Heart left ventricle (tissue), 16 donors: ENCODE measurements at regions not wholly inside any gene's neighbourhood (a gene's known extent, or its start where the extent isn't known, plus 50 kb on each side); places are given as distances from the start of the nearest gene placed in this dataset.

Source experiments
- ATAC-seq, 4 donors: fragments of 200-7000 bp; cut with Tn5 transposase; one replicate each; pipeline ENCODE4 v1.9.1; 2020 to 2022; ENCODE audit warnings: moderate library complexity in 4 of 4, mild to moderate bottlenecking in 3 of 4, moderate number of reproducible peaks in 1 of 4
- DNase-seq, 5 donors: peaks; one replicate each; pipeline ENCODE4 v3.0.0-alpha.2; 2020
- H3K27ac ChIP-seq, 12 donors: fragments of 200-600 bp; sonication (generic) in 4 of 12; one replicate each; pipeline versions ENCODE4 v1.5.0 to v1.8.0; 2016 to 2022; ENCODE audit warnings: mild to moderate bottlenecking in 2 of 12
- H3K27me3 ChIP-seq, 9 donors: fragments of 200-600 bp; sonication (generic) in 2 of 9; one replicate each; pipeline versions ENCODE4 v1.5.1 to v1.8.0; 2016 to 2022; ENCODE audit warnings: mild to moderate bottlenecking in 3 of 9
- H3K36me3 ChIP-seq, 9 donors: fragments of 200-600 bp; sonication (generic) in 2 of 9; one replicate each; pipeline versions ENCODE4 v1.5.0 to v1.8.0; 2018 to 2022; ENCODE audit warnings: mild to moderate bottlenecking in 2 of 9
- H3K4me1 ChIP-seq, 12 donors: fragments of 200-600 bp; sonication (generic) in 4 of 12; one replicate each; pipeline versions ENCODE4 v1.5.0 to v1.8.0; 2016 to 2022; ENCODE audit warnings: mild to moderate bottlenecking in 3 of 12
- H3K4me3 ChIP-seq, 12 donors: fragments of 200-600 bp; sonication (generic) in 4 of 12; one replicate each; pipeline versions ENCODE4 v1.5.0 to v1.8.0; 2017 to 2022; ENCODE audit warnings: mild to moderate bottlenecking in 9 of 12, moderate library complexity in 4 of 12
- H3K9me3 ChIP-seq, 12 donors: fragments of 200-600 bp; sonication (generic) in 4 of 12; one replicate each; pipeline versions ENCODE4 v1.5.0 to v1.8.0; 2016 to 2022; ENCODE audit warnings: mild to moderate bottlenecking in 1 of 12
- CTCF ChIP-seq, 12 donors: fragments of 200-600 bp; sonication (generic) in 4 of 12; IDR thresholded peaks; one replicate each; pipeline versions ENCODE4 v1.5.0 to v1.8.0; 2018 to 2022; ENCODE audit warnings: antibody characterized with exemption in 12 of 12, mild to moderate bottlenecking in 5 of 12
- POLR2A ChIP-seq, 2 donors: fragments of 450-650 bp; IDR thresholded peaks; one replicate each; pipeline ENCODE4 v1.6.1; 2017; ENCODE audit warnings: antibody characterized with exemption in 2 of 2, mild to moderate bottlenecking in 2 of 2, moderate library complexity in 2 of 2
- WGBS, 4 donors: extraction: QIAGEN DNeasy Blood & Tissue Kit in 2 of 4; methylation state at CpG; one replicate each; pipeline versions ENCODE4 v1.1.5 to v1.1.7; 2013 to 2018; 5-methylcytosine and 5-hydroxymethylcytosine counted together
- intact Hi-C, 10 donors: fragments of 100-400 bp; cut with DNase I; formaldehyde crosslinking; loops; one replicate each; pipeline versions ENCODE4 v1.11.1 to v1.14.2; 2022
- donor health status: ischemic (EF 13 %, LVEDD 7.1; RV severe dilation, severe dysfunction).
- donor health status: healthy with polysubstance abuse.
- donor health status: DM: no; HTN: yes; CAD: no.
- donor health status: DM: no; HTN: no; CAD: no.
- donor health status: ischemic (EF 25% LVEDD 6.9; RV normal size, moderate dysfunction).
- donor health status: ischemic (EF 25% LVEDD 5.7; RV mildly dilated, moderate dysfunction).
- donor health status: healthy.
- donor health status: DM: yes; HTN: yes; CAD: no.
- donor health status: ischemic (EF 35%, LVEDD 5.7; RV mildly dilated, moderate dysfunction).
- donor health status: nonischemic (EF 11% LVEDD 7.7; RV severe dilation, severe dysfunction).
- donor health status: DM: yes; HTN: yes; CAD: no.
- donor health status: PGD.
- donor health status: ischemic (EF 29% LVEDD 5.4; RV normal size, mild dysfunction).
- donor health status: nonischemic (EF 23%, LVEDD 6.1; RV moderate dilation, normal function).

- Histone ChIP-seq H3K27ac (peak overlapping the region; percentile 6 to 83 (median 56)), H3K4me3 (peak overlapping the region; percentile 17 to 64 (median 56)), H3K4me1 (peaks cover 0 to 8% (median 2%) of the 10 kb centered on the region in 12 donors), H3K27me3 (no peaks in the 10 kb centered on the region), H3K36me3 (no peaks in the 10 kb centered on the region), H3K9me3 (no peaks in the 10 kb centered on the region)
- WGBS, 4 donors = 0 to 3% (median 1%) methylated on average over 23 to 35 of the region's 35 CpGs
- DNase-seq (peak; percentile 79 to 92 (median 82)), ATAC-seq (peak; percentile 81 to 95 (median 94))
- intact Hi-C loops = loop anchor here in 2 of 10 donors (5.0 to 10.0 kb wide), 2 partner anchors 90 to 92 kb away; no protein-coding TSS in a partner anchor
- TF ChIP-seq CTCF (IDR thresholded peaks at IDR 0.05) (peak in 3 of 12 donors; percentile 6 to 33 (median 26)), POLR2A (IDR thresholded peaks at IDR 0.05) (no peak)
These were observed 212.1 kb downstream of the GXYLT1 start for GRCh38 chr12:41932470-41932991.

- TF ChIP-seq POLR2A (IDR thresholded peaks at IDR 0.05) = no peak
- no peak for TF ChIP-seq CTCF (IDR thresholded peaks at IDR 0.05)
- DNase-seq (no peak), ATAC-seq (no peak)
- Histone ChIP-seq H3K27ac (peak overlapping the region in 4 of 12 donors; percentile 43 to 70 (median 55)), H3K27me3 (no peaks in the 10 kb centered on the region), H3K4me1 (peaks cover 0 to 8% (median 2%) of the 10 kb centered on the region in 12 donors), H3K36me3 (no peaks in the 10 kb centered on the region), H3K9me3 (no peaks in the 10 kb centered on the region), H3K4me3 (peak overlapping the region in 10 of 12 donors; percentile 9 to 64 (median 28))
- intact Hi-C loops = loop anchor here in 2 of 10 donors (5.0 to 10.0 kb wide), 2 partner anchors 91 to 94 kb away; no protein-coding TSS in a partner anchor
- WGBS, 4 donors = 41 to 61% (median 48%) methylated on average over 7 of the region's 7 CpGs
These were observed 213.7 kb downstream of the GXYLT1 start for GRCh38 chr12:41930866-41931437.

GRCh38 chr12:41924111-41924510 is 220.6 kb downstream of the GXYLT1 start:
- Histone ChIP-seq H3K36me3 (no peaks in the 10 kb centered on the region), H3K4me3 (no peak overlapping the region), H3K27ac (no peak overlapping the region), H3K9me3 (no peaks in the 10 kb centered on the region), H3K27me3 (no peaks in the 10 kb centered on the region), H3K4me1 (no peaks in the 10 kb centered on the region)
- TF ChIP-seq CTCF (IDR thresholded peaks at IDR 0.05) = no peak
- TF ChIP-seq POLR2A (IDR thresholded peaks at IDR 0.05) = no peak
- DNase-seq (no peak), ATAC-seq (no peak)
- 82 to 89% (median 87%) methylated on average over 2 of the region's 2 CpGs for WGBS, 4 donors
- intact Hi-C loops = no loop called here

GRCh38 chr12:41923351-41923750 is 221.3 kb downstream of the GXYLT1 start:
- Histone ChIP-seq H3K36me3 (no peaks in the 10 kb centered on the region), H3K9me3 (no peaks in the 10 kb centered on the region), H3K27me3 (no peaks in the 10 kb centered on the region), H3K4me1 (peaks cover 0 to 6% (median 2%) of the 10 kb centered on the region in 12 donors), H3K27ac (no peak overlapping the region), H3K4me3 (no peak overlapping the region)
- intact Hi-C loops = no loop called here
- TF ChIP-seq CTCF (IDR thresholded peaks at IDR 0.05) = no peak
- no peak for TF ChIP-seq POLR2A (IDR thresholded peaks at IDR 0.05)
- ATAC-seq (no peak), DNase-seq (no peak)
- 97 to 99% (median 98%) methylated on average over 2 of the region's 2 CpGs for WGBS, 4 donors
